Uterus (tissue), 2 donors: ENCODE measurements at regions not wholly inside any gene's neighbourhood (a gene's known extent, or its start where the extent isn't known, plus 50 kb on each side); places are given as distances from the start of the nearest gene placed in this dataset.

Experiments used
- POLR2A ChIP-seq, 2 donors: fragments of 450-650 bp; IDR thresholded peaks; one replicate each; pipeline ENCODE4 v1.6.1; 2016; ENCODE audit warnings: antibody characterized with exemption in 2 of 2, mild to moderate bottlenecking in 1 of 2, moderate library complexity in 1 of 2
- TF ChIP-seq, protein P1 (sequence below), 4 experiments: fragments of 200-600 bp in 2 of 4; fragments of 450-650 bp in 2 of 4; sonication (generic) in 2 of 4; IDR thresholded peaks; one replicate each; pipeline ENCODE4 v1.5.1; 2016 to 2019; ENCODE audit warnings: antibody characterized with exemption in 4 of 4, mild to moderate bottlenecking in 2 of 4, moderate library complexity in 1 of 4

DNA sequence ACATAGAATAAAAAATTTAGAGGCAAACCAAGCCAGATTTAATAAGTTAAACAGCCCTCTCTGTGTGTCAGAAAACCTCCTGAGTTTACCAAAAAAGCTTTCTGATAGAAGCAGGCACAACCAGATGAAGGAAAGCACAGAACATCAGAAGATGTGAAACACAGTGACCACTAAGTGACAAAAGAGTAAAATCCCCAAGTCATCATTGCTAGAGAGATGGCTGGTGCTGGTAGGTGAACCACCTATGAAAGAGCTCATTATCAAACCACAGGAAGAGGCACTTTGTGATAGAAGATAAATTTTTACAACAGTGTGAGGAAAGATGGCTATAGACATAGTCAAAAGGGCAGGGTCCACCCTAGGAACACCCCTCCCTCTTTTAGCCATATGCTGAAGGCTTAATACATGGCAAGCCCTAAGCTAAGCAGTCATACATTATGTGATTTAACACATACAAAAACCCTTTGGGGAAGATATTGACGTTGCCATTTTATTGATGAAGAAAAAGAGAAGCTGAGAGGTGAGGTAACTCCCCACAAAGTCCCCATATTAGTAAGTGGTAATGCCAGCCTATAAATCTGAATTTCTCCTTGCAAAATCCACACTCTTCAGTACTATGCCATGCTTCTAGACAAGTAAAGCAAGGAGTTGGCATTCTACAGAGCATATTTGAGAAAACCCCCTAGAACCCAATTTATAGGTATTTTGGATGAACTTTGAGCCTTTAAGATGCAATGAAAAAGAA, 449.9 kb downstream of the LRIG3 start:
- TF ChIP-seq, protein P1, sequence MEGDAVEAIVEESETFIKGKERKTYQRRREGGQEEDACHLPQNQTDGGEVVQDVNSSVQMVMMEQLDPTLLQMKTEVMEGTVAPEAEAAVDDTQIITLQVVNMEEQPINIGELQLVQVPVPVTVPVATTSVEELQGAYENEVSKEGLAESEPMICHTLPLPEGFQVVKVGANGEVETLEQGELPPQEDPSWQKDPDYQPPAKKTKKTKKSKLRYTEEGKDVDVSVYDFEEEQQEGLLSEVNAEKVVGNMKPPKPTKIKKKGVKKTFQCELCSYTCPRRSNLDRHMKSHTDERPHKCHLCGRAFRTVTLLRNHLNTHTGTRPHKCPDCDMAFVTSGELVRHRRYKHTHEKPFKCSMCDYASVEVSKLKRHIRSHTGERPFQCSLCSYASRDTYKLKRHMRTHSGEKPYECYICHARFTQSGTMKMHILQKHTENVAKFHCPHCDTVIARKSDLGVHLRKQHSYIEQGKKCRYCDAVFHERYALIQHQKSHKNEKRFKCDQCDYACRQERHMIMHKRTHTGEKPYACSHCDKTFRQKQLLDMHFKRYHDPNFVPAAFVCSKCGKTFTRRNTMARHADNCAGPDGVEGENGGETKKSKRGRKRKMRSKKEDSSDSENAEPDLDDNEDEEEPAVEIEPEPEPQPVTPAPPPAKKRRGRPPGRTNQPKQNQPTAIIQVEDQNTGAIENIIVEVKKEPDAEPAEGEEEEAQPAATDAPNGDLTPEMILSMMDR (IDR thresholded peaks at IDR 0.05), result no peak
- TF ChIP-seq POLR2A (IDR thresholded peaks at IDR 0.05), result no peak
